HFFc6 (cell line): ENCODE measurements at regions not wholly inside any gene's neighbourhood (a gene's known extent, or its start where the extent isn't known, plus 50 kb on each side); places are given as distances from the start of the nearest gene placed in this dataset.
A peak's percentile ranks its signal among the peaks of the same experiment; 100 is the strongest.
"Not testable (repeated sequence)": the region's sequence is repeated elsewhere in the genome, so short reads cannot be mapped to it uniquely, and the experiment has no call there.

Experiments used
- DNase-seq: peaks from one replicate; pipeline ENCODE4 v3.0.0-alpha.2; 2018
- H3K27ac Mint-ChIP-seq: 2 replicates; pipeline ENCODE4 v1.8.0; 2020; ENCODE audit warnings: mild to moderate bottlenecking, mixed read lengths
- H3K27me3 Mint-ChIP-seq: 2 replicates; pipeline ENCODE4 v1.8.0; 2021; ENCODE audit warnings: mild to moderate bottlenecking, moderate library complexity, mixed read lengths; ENCODE audit not compliant: insufficient read depth
- H3K36me3 Mint-ChIP-seq: 2 replicates; pipeline ENCODE4 v1.8.0; 2021; ENCODE audit warnings: low read depth, mixed read lengths
- H3K4me1 Mint-ChIP-seq: 2 replicates; pipeline ENCODE4 v1.8.0; 2020; ENCODE audit warnings: low read depth, mixed read lengths
- H3K4me3 Mint-ChIP-seq: 2 replicates; pipeline ENCODE4 v1.8.0; 2020; ENCODE audit warnings: mild to moderate bottlenecking, moderate library complexity, mixed read lengths
- H3K9me3 Mint-ChIP-seq: 2 replicates; pipeline ENCODE4 v1.8.0; 2020; ENCODE audit warnings: mild to moderate bottlenecking, mixed read lengths
- CTCF ChIP-seq: fragments of 200-600 bp; sonication (generic); IDR thresholded peaks from 2 replicates; pipeline ENCODE4 v1.5.0; 2021; ENCODE audit warnings: antibody characterized with exemption, mild to moderate bottlenecking

GRCh38 chr20:47984437-47984836 is 199.2 kb upstream of the SULF2 start:
- TF ChIP-seq CTCF: no peak
- H3K36me3 Mint-ChIP-seq: 0 out of 2 replicates have a peak, but pooled peaks cover 5% of the 10 kb centered on the region
- peaks cover 11% of the 10 kb centered on the region for H3K9me3 Mint-ChIP-seq
- no peaks in the 10 kb centered on the region; the same call in 1 of the 2 replicates for H3K27me3 Mint-ChIP-seq
- H3K4me1 Mint-ChIP-seq: no peaks in the 10 kb centered on the region
- H3K4me3 Mint-ChIP-seq: no peak overlapping the region
- no peak for DNase-seq
- no peak overlapping the region for H3K27ac Mint-ChIP-seq

- not testable (repeated sequence) for H3K36me3 Mint-ChIP-seq, H3K4me3 Mint-ChIP-seq, DNase-seq, H3K27me3 Mint-ChIP-seq, H3K4me1 Mint-ChIP-seq, H3K27ac Mint-ChIP-seq
- H3K9me3 Mint-ChIP-seq: peaks cover 16% of the 10 kb centered on the region
Observed at GRCh38 chr20:47983642-47984041, 198.4 kb upstream of the SULF2 start.

- Mint-ChIP-seq H3K27me3 (no peaks in the 10 kb centered on the region; the same call in 1 of the 2 replicates), H3K9me3 (peaks cover 16% of the 10 kb centered on the region), H3K4me3 (no peak overlapping the region), H3K27ac (no peak overlapping the region), H3K4me1 (no peaks in the 10 kb centered on the region), H3K36me3 (0 out of 2 replicates have a peak, but pooled peaks cover 5% of the 10 kb centered on the region)
- no peak for DNase-seq
- no peak for TF ChIP-seq CTCF
Observed at GRCh38 chr20:47982574-47983360, 197.5 kb upstream of the SULF2 start.

- Mint-ChIP-seq H3K27ac (no peak overlapping the region), H3K9me3 (peaks cover 17% of the 10 kb centered on the region), H3K36me3 (0 out of 2 replicates have a peak, but pooled peaks cover 4% of the 10 kb centered on the region), H3K4me1 (no peaks in the 10 kb centered on the region), H3K27me3 (no peaks in the 10 kb centered on the region; the same call in none of the 2 replicates), H3K4me3 (no peak overlapping the region)
- no peak for TF ChIP-seq CTCF
- no peak for DNase-seq
Observed at GRCh38 chr20:47981222-47981621, 195.9 kb upstream of the SULF2 start.

- Mint-ChIP-seq H3K36me3 (no peaks in the 10 kb centered on the region), H3K27ac (no peak overlapping the region), H3K4me3 (no peak overlapping the region), H3K4me1 (no peaks in the 10 kb centered on the region), H3K9me3 (peaks cover 18% of the 10 kb centered on the region), H3K27me3 (peaks cover 2% of the 10 kb centered on the region)
- no peak for DNase-seq
- TF ChIP-seq CTCF: no peak
Observed at GRCh38 chr20:47980336-47981177, 195.3 kb upstream of the SULF2 start.

GRCh38 chr20:47979361-47980095 is 194.2 kb upstream of the SULF2 start:
- H3K27ac Mint-ChIP-seq, H3K36me3 Mint-ChIP-seq, H3K4me3 Mint-ChIP-seq, H3K27me3 Mint-ChIP-seq, DNase-seq, H3K4me1 Mint-ChIP-seq: not testable (repeated sequence)
- peaks cover 23% of the 10 kb centered on the region for H3K9me3 Mint-ChIP-seq

GRCh38 chr20:47978428-47979120 is 193.3 kb upstream of the SULF2 start:
- Mint-ChIP-seq H3K9me3 (peaks cover 27% of the 10 kb centered on the region), H3K4me3 (peak overlapping the region; percentile 54; the same call in 1 of the 2 replicates)
- not testable (repeated sequence) for H3K27me3 Mint-ChIP-seq, DNase-seq, H3K36me3 Mint-ChIP-seq, H3K27ac Mint-ChIP-seq, H3K4me1 Mint-ChIP-seq

- not testable (repeated sequence) for H3K27ac Mint-ChIP-seq, DNase-seq, H3K27me3 Mint-ChIP-seq, H3K36me3 Mint-ChIP-seq, H3K4me1 Mint-ChIP-seq
- Mint-ChIP-seq H3K9me3 (peaks cover 31% of the 10 kb centered on the region), H3K4me3 (peak overlapping the region; percentile 54; the same call in 1 of the 2 replicates)
Observed at GRCh38 chr20:47977789-47978252, 192.5 kb upstream of the SULF2 start.
